Activated naive CD4-positive, alpha-beta T cell treated with Interleukin-2 at 50 U/mL for 16 hours (primary cell): ENCODE measurements at regions not wholly inside any gene's neighbourhood (a gene's known extent, or its start where the extent isn't known, plus 50 kb on each side); places are given as distances from the start of the nearest gene placed in this dataset.
"Not testable (repeated sequence)": the region's sequence is repeated elsewhere in the genome, so short reads cannot be mapped to it uniquely, and the experiment has no call there.

Experiments used
- DNase-seq: peaks from one replicate; pipeline ENCODE4 v3.0.0-alpha.2; 2020

DNA sequence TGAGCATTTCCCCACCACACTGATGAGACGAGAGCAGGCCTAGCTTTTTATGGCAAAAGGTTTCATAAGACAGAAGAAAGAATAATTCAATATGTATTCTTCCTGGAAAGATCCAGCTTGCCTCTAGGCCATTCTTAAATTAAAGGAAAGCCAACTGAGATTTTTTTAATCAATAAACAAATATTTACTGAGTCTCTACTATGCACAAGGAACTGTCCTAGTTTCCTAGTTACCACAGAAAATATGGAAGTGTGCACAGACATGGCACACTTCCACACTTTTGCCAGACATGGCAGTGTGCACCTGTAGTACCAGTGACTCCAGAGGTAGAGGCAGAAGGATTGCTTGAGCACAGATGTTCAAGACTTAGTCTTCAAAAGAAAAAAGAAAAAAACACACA, 281.0 kb downstream of the CETN3 start:
- no peak for DNase-seq

DNA sequence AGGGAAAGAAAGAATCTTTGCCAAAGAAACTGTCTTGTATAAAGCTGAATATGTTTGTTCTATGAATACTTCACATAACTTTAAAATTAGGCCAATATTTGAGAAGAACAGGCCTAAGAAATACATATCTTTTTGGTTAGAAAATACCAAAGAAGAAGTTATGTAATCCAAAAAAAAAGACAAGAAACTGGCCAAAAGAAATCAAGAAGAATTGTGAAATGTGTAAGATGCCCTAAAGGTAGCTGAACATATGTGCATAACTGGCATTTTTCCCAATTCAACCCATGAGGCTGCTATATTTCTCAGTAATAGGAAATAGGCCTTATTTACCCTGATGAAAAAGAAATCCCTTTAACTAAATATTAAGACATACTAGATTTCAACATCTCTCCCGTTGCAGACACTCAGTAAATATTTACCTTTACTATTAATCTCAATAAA, 290.0 kb downstream of the CETN3 start:
- no peak for DNase-seq

DNA sequence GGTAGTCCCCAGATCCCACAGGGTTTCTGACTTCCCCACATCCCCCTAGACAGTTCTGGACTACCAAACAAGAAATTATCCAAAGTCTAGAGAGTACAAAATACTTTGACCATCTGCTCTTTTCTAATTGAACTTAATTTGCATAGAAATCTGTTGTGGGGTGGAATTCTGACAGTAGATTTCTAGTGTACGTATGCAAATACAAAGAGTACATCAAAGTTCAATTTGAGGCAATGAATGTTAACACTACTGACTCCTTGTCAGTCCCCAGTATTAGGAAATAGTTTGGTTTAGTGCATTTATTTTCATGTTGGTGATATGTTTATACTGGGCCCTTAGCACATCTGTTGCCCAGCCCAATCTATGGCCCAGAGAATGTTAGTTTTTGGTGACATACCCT, 292.6 kb downstream of the CETN3 start:
- DNase-seq, result no peak

DNA sequence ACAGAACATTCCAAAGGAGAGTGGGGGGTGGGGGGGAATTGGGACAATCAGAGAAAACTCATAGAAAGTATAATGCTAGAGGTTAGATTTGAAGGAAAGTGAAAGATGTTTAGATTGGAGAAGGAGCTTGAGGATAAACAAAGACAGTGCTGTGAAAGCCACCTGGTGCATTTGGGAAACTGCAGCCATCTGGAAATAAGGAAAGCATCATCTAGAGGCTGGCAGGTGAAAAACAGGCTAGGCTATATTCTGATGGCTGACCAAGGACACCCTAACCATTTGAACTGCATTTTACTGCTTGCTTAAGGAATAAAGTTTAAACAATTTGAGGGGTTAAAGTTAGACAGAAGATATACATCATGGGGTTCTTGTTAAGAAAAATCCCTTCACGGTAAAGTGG, 296.4 kb downstream of the CETN3 start:
- DNase-seq, result no peak

DNA sequence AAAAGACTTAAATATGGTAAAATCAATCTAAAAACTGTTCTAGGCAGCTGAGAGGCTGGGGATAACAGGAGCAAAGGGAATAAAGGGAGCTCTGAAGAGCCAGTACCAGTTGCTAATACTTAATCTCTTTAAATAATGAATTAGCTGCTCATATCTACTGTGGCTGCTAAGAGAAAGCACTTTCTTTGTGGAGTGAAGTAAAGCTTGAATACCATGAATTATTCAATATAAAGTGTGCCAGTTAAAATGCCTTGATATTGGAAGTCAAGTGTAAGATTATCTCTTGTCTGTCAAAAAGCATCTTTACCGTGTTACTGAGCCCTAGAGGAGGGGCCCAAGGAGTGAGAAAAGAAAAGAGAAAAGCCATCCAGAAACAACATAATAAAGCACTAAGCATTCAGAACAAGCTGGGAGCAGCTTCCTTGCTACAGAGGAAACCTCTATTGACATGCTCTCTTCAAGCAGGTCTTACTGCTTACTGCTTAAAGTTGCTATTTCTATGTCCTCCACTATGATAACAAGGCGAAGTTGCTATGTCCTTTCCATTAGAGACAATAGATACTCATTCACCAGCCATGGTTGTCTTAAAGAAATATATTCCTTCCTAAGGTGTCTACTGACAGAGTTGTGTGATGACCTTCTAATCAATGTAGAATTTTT, 297.4 kb downstream of the CETN3 start:
- no peak for DNase-seq

DNA sequence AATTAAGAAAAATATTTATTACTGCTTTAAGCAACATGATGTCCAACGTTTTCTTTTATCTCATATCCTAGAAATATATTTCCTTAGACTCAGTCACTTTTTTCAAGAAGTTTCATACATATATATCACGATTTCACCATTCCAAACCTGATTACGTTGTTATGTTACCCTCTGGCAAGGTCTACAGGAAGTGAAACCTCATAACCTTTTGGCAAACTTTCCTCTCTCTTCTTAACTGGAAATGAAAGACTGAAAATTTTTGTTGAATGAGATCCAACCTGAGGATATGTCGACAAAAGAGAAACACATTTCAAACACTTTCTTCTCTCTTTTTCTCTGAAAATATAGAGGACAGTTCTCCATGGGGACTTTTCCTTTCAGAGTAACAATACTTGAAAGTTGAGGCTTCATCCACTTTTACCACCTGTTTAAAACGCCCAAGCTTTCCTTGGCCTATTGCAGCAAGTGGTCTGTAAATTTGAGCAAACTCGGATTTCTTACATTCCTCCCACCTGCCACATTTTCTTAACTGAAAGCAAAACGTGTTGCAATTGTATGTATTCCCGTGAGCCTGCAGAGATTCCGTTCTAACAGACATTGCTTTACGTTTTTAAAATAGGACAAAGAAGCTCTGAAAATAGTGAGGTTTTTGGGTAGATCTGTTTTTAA, 298.1 kb downstream of the CETN3 start:
- no peak for DNase-seq

DNA sequence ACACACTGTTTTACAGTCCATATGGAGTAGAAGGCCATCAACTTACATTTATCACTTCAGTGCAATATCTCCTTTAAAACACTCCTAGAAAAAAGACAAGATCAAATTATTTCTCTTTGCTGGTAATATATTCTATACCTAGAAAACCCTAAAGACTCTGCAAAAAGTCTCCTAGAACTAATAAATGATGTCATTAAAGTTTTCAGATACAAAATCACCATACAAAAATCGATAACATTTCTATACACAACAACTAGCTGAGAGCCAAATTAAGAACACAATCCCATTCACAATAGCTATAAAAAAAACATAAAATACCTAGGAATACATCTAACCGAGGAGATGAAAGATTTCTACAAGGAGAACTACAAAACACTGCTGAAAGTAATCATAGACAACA, 300.3 kb downstream of the CETN3 start:
- no peak for DNase-seq

DNA sequence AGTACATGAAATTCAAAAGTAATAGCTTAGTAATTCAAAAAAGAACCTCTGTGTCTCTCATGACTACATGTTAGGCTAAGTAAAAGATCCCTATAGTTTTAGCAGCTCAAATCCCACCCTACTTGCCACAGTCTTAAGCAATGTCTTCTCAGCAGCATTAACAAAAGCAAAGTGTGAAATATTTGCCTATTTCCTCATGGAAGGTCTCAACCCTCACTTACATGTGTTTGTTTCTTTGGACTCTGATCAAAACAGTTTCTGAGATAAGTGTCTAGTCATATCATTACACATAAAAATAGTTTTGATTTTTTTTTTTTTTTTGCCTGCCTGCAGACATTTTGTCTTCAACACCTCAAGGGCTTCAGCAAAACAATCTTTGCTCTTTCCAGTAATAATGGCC, 310.5 kb downstream of the CETN3 start:
- no peak for DNase-seq

DNA sequence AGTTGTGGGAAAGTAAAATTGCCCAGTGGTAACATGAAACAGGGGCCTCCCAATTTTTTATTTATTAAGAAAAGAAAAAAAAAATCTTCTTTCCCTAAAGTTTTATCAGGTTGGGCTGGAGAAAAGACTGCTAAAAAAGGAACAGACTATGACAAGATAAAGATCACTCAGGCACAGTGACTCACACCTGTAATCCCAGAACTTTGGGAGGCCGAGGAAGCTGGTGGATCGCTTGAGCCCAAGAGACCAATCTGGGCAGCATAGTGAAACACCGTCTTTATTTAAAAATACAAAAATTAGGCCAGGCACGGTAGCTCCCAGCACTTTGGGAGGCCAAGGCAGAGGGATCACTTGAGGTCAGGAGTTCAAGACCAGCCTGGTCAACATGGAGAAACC, 312.5 kb downstream of the CETN3 start:
- no peak for DNase-seq

DNA sequence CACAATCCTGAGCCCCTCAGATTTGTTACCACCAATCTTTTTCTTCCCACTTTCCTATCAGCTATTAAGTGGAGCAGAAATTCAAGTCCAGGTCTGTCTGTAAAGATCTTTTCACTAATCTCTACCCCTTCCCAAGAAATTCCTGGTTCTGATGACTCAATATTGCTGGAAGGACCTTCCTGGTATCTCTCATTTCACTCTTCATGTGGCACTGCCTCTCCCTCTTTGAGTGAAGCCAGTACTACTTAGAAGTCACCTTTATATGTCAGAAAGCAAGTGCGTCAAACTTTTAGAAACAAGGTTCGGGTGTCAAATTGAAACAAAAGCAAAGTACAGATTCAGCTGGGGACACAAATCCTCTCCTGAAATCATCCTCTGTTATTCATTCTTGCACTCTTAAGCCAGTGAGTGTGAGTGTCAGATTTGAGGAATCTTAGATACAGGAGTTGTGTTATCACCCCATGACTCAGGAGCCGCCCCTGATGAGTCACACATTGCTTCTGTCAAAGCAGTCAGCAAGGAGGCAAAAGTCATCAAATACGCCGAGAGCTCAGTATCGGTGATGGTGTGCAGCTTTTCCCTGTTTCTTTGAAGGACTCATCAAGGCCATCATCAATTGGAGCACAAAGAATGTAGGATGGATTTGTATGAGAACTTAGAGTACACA, 313.0 kb downstream of the CETN3 start:
- no peak for DNase-seq

DNA sequence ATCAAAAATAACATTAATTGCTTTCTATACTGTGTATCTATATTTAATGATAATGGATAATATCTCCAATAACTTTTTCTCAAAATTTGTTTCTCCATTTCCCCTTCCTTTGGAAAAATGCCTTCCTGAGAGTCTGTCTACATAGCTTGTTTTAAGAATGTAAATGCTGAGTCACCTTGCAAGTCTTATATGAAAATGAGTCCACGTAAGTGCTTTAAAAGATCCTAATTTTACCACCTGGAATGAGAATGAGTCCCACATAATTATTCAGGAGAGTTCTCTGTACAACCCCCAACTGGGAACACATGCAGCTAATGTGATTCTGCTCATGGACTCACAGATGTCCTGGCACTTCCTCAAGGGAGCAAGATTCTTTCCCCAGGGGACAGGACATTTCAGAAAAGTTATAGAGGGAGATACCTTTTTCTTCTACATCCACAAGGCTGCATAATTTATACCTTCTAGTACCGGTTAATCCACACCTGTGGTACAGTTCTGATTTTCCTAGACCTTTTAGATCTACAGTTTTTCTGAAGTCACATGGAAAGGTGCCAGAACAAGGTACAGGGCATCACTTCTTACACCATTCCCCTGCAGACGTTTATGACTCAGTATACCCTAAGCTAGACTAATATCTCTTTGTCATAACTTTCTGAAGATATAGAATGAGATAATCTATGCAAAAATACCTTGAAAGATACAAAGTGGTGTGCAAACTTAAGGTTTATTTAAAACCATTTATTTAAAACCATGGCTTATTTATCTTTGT, 314.1 kb downstream of the CETN3 start:
- DNase-seq, result no peak

DNA sequence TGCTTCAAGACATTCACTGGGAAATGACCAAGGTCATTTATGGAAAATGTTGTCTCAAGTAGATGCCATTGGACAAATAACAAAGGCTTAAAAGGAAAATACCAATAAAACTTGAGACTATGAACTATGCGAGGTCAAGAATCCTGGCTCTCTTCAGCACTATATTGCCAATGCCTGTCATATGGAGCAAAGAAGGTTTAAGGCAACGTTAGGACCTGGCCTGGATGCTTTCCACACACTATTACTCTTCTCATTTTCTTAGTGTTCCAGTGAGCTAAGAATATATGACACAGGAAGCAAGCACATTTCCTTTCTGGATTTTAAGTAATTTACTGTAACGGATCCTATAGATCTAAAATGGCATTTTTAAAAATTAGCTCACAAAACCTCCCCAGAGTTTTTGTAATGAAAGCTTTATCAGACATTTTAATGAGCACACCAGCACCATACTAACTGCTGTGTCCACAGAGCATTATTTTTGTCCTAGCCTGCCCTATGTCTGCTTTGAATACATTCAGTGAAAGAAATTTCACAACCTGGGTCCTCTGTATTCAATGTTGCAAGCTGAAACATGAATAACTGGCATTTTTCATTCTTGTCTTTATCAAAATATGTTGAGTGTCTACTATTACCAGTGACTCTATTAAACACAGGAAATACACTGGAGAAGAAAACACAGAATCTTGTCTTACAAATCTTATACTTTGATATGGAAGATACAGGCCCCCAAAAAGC, 315.6 kb downstream of the CETN3 start:
- DNase-seq, result no peak

DNA sequence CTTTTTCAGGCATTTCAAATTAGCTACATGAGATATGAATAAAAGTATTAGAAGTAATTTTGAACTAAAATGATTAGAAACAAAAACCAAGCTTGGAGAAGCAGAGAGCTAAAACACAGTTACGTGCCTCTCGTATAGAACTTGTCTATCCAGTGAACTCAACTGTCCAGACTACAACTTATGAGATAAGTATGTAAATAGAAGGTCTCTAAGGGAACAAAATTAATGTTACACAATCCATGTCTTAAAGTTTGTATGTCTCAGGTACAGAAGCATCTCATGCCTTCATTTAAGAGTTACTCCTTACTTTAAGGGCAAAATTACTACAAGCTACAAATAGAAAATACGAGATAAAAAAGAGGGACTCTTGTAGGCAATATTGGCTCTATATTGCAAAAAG, 316.8 kb downstream of the CETN3 start:
- no peak for DNase-seq

DNA sequence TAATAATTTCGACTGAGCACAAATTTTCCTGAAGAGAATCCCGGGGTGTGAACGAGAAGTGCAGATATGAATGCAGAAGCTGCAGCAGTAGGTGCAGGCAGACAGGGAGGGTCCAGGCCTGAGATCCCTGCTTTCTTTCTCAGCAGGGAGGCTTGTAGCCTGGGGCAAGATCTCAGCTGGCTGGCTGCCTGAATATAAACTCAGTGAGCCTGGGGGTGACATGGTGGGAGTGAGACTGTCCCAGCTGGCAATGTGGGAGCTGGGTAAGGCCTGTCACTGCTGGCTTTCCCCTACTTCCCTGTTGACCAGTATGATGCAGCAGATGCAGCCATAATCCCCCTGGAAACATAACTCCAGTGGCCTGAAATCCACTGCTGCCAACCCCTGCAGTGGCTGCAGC, 325.2 kb downstream of the CETN3 start:
- DNase-seq, result no peak

DNA sequence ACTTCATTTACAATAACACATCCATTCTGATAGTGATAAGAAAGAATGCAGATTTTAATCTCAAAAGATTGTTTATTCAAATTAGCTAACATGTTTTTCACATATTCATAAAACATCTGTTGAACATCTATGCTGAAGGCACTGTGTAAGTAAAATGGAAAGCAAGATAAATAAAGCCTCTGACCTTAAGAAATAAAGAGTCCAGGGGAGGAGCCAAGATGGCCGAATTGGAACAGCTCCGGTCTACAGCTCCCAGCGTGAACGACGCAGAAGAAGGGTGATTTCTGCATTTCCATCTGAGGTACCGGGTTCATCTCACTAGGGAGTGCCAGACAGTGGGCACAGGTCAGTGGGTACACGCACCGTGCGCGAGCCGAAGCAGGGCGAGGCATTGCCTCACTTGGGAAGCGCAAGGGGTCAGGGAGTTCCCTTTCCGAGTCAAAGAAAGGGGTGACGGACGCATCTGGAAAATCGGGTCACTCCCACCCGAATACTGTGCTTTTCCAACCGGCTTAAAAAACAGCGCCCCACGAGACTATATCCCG, 336.5 kb downstream of the CETN3 start:
- not testable (repeated sequence) for DNase-seq

DNA sequence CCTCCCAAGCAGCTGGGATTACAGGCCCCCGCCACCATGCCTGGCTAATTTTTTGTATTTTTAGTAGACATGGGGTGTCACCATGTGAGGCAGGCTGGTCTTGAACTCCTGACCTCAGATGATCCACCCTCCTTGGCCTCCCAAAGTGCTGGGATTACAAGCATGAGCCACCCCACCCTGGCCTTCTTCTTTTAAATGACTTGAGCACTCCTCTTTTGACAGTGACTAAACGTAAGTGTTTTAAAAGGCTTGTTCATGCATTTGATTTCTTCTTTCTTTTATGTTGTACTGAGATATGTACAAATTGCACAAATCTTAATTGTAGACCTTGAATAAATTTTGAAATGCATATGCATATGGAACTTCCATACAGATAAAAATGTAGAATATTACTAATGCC, 337.9 kb downstream of the CETN3 start:
- no peak for DNase-seq

DNA sequence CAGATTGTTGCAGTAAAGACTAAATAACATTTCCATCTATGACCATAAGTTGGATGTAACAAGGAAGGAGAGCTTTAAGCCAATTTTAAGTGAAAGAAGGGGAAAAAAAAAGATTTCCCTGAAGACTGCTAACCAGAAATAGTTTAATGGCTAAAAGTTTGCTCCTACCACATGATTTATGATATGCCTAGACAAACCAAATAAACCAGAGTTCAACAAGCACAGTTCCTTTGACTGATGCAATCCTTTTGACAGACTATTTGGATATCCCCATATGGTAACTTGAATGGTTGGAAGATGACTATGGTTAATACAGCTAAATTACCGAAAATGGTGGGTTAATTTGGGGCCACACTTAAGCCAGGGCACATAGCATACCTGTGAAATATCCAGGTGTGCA, 338.5 kb downstream of the CETN3 start:
- no peak for DNase-seq

DNA sequence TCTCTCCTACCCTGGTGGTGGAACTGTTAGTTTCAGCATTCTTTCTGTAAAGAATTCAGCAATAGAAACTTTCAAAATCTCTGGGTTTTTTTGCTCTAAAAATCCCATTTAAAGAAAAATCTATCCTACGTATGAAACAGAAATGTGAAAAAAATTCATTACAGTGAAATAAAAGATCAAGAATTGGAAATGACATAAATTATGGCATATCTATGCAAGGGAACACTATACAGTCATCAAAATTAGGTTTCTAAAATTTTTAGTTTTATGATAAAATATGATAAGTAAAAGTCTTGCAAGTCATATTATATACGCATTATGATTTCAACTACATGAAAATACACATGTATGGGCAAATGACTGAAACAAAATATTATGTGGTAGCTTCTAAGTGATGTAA, 342.6 kb downstream of the CETN3 start:
- DNase-seq, result no peak

DNA sequence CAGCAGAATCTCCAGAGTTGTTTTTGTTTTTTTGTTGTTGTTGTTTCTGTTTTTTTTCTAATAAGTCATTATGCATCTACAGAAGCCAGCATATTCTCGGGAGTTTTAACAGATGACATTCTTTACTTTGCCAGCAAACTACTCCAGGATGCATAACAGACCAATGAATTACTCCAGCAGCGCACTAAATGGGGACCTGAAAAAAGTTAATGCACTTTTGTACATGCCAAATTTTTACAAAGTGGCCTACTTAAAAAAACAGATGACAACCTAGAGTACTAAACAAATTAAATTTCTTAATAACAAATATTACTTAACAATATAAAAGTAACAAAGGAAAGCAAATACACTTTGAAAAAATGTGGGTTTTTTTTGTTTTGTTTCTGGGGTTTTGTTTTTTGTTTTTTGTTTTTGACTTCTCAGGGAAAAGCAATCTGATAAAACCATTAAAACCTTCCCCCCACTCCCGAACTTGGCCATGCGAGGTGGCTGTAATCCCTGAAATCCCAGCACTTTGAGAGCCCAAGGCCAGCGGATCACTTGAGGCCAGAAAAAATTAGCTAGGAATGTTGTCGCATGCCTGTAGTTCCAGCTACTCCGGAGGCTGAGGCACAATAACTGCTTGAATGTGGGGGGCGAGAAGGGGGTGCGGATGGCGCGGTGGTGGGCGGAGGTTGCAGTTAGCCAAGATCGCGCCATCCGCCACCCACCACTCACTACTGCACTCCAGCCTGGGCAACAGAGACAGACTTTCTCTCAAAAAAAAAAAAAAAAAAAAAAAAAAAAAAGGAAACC, 352.4 kb downstream of the CETN3 start:
- DNase-seq, result no peak

DNA sequence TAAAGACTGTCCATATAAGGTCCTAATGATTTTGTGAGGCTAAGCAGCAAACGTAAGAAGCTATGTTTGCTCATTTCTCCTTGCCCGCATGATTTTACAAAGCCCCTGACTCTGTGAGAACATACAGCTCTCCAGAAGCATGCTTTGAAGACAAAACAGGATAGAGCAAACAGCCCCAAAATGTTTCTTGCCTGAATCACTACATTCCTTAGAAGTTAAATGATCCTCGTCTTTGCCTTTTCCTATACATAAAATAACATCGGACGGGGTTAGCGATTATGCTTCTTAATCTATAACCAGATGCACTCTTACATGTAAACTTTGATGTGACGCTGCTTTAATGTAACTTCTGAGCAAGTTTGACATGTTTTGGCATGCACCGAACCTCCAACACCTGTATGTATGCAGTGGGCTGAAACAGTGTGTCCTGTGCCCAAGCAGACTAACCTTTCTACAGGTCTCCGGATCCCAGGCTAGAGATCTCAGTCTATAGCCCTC, 353.7 kb downstream of the CETN3 start:
- DNase-seq, result no peak

DNA sequence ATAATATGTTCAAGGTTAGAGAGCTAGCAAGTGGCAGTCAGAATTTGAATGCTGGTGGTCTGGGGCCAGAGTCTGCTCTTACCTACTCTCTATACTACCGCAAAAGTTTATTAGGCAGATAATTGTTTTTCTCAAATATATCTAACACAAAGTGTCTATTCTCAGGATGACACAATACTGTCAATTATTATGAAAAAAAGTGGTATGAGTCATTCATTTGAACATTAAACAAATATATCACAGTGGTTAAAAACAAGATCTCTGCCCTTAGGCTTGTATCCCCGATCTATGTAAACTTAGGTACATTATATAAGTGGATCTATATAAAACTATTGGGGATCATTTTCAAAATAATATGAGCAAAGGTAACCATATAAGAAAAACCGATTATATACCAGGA, 354.9 kb downstream of the CETN3 start:
- DNase-seq, result no peak

DNA sequence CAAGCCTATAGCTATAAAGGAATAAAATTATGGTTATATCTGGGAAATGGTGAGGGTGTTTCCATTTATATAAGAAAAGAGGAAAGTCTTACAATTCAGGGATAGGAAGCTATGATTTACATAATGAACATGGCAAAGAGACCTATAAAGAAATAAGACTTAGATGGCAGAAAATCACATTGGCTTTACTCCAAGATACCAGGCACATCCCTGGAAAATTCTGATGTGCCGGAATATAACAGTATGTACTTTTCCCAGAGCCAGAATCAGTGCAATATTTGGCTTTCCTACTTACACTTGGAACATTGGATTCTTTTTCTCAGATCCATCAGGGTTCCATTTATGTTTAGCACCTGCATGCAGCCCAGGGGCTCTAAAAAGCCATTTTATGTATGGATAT, 357.8 kb downstream of the CETN3 start:
- DNase-seq, result no peak
